Ascending aorta (tissue), 2 donors: ENCODE measurements at regions not wholly inside any gene's neighbourhood (a gene's known extent, or its start where the extent isn't known, plus 50 kb on each side); places are given as distances from the start of the nearest gene placed in this dataset.
A peak's percentile ranks its signal among the peaks of the same experiment; 100 is the strongest.
"Not testable (repeated sequence)": the region's sequence is repeated elsewhere in the genome, so short reads cannot be mapped to it uniquely, and the experiment has no call there.

Experiments used
- DNase-seq, 2 donors: peaks; one replicate each; pipeline ENCODE4 v3.0.0-alpha.2; 2019; ENCODE audit warnings: low spot score in 2 of 2
- H3K27ac ChIP-seq, 2 donors: fragments of 200-600 bp; sonication (generic); one replicate each; pipeline ENCODE4 v1.5.1; 2016 to 2017; ENCODE audit warnings: mild to moderate bottlenecking in 1 of 2
- H3K27me3 ChIP-seq: fragments of 200-600 bp; sonication (generic); one replicate; pipeline ENCODE4 v1.5.1; 2017
- H3K36me3 ChIP-seq, 2 donors: fragments of 200-600 bp; sonication (generic); one replicate each; pipeline ENCODE4 v1.5.1; 2016
- H3K4me1 ChIP-seq, 2 donors: fragments of 200-600 bp; sonication (generic); one replicate each; pipeline ENCODE4 v1.5.1; 2016 to 2017; ENCODE audit warnings: mild to moderate bottlenecking in 1 of 2
- H3K4me3 ChIP-seq, 2 donors: fragments of 200-600 bp; sonication (generic); one replicate each; pipeline ENCODE4 v1.5.1; 2016 to 2017; ENCODE audit warnings: mild to moderate bottlenecking in 1 of 2
- H3K9me3 ChIP-seq, 2 donors: fragments of 200-600 bp; sonication (generic); one replicate each; pipeline ENCODE4 v1.5.1; 2016
- CTCF ChIP-seq, 3 experiments: fragments of 200-600 bp in 2 of 3; fragments of 450-650 bp in 1 of 3; sonication (generic) in 2 of 3; IDR thresholded peaks; one replicate each; pipeline ENCODE4 v1.5.1; 2016 to 2019; ENCODE audit warnings: antibody characterized with exemption in 3 of 3, mild to moderate bottlenecking in 1 of 3, moderate library complexity in 1 of 3
- intact Hi-C: fragments of 100-400 bp; cut with DNase I; formaldehyde crosslinking; loops from one replicate; pipeline ENCODE4 v1.15.1; 2023

GRCh38 chr17:83191388-83192160 is 112.2 kb downstream of the METRNL start:
- Histone ChIP-seq H3K9me3 (no peaks in the 10 kb centered on the region), H3K4me3 (no peak overlapping the region), H3K27me3 (no peaks in the 10 kb centered on the region), H3K36me3 (no peaks in the 10 kb centered on the region), H3K4me1 (peaks cover 18 to 50% of the 10 kb centered on the region in 2 donors), H3K27ac (peak overlapping the region in 1 of 2 donors; percentile 75)
- peak; percentile 5 to 63 for DNase-seq
- TF ChIP-seq CTCF (IDR thresholded peaks at IDR 0.05) = no peak
- intact Hi-C loops = no loop called here

DNA sequence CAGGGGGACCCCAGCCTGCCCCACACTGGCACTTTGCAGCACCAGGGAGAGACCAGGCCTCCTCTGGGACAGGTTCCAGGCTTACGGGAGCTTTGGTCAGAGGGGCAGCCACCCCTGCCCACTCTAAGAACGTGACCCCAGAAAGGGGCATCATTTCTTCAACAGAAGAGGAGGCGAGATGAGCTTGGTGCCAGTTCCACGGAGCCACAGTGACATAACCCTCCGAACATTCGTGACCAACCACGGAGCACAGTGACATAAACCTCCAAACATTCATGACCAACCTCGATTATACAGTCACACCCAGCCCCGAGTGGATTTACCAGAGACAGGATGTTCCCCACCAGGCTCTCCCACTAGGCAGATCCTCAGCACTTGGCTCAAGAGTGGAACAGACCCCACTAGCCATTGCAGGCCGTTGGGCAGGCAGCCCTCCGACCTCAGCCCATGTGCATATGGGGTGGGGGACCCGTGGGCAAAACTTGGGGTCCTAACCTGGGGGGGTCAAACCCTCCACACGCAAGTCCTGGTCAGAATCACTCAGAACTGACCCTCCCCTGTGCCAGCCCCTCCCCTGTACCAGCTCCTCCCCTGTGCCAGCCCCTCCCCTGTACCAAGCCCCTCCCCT is 112.9 kb downstream of the METRNL start:
- H3K27me3 ChIP-seq = no peaks in the 10 kb centered on the region
- intact Hi-C loops = no loop called here
- H3K36me3 ChIP-seq = no peaks in the 10 kb centered on the region
- no peak overlapping the region for H3K4me3 ChIP-seq
- no peak for TF ChIP-seq CTCF (IDR thresholded peaks at IDR 0.05)
- peak; percentile 8 to 83 for DNase-seq
- H3K9me3 ChIP-seq = no peaks in the 10 kb centered on the region
- peaks cover 19 to 57% of the 10 kb centered on the region in 2 donors for H3K4me1 ChIP-seq
- peak overlapping the region in 1 of 2 donors; percentile 75 for H3K27ac ChIP-seq

DNA sequence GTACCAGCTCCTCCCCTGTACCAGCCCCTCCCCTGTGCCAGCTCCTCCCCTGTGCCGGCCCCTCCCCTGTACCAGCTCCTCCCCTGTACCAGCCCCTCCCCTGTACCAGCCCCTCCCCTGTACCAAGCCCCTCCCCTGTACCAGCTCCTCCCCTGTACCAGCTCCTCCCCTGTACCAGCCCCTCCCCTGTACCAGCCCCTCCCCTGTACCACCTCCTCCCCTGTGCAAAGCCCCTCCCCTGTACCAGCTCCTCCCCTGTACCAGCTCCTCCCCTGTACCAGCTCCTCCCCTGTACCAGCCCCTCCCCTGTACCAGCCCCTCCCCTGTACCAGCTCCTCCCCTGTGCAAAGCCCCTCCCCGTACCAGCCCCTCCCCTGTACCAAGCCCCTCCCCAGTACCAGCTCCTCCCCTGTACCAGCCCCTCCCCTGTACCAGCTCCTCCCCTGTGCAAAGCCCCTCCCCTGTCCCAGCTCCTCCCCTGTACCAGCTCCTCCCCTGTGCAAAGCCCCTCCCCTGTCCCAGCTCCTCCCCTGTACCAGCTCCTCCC is 113.5 kb downstream of the METRNL start:
- H3K9me3 ChIP-seq, intact Hi-C loops, H3K27ac ChIP-seq: not testable (repeated sequence)

DNA sequence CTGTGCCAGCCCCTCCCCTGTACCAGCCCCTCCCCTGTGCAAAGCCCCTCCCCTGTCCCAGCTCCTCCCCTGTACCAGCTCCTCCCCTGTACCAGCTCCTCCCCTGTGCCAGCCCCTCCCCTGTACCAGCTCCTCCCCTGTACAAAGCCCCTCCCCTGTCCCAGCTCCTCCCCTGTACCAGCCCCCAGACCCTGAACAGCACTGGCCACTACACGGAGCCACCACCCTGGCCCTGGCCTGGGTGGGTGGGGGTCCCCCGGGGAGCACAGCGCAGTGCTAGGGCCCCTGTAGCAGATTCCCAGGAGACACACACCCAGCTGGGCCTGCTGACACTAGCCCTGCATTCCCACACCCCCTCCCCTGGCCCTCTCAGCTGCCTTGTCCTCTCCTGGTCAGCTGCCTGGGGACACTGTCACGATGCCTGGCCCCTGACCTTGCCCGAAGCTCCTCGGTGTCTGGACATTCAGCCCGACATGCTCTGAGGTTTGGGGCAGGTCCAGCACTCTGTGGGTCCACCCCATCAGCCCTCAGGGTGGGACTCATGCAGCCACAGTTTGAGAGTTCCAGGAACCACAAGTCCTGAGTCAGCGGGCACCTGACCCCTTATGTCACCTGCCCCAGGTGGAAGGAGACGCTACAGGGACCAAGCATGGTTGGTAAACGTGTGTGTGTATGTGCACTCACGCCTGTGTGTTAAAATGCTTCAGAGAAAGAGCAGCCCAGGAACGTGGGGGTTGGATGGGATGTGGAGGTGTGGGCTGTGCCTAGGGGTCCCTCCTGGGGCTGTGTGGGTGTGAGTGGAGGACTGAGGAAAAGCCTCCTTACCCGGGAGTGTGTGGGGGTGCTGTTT is 114.2 kb downstream of the METRNL start:
- H3K4me3 ChIP-seq = no peak overlapping the region
- DNase-seq = peak in 1 of 2 donors; percentile 66
- intact Hi-C loops = no loop called here
- H3K27me3 ChIP-seq = no peaks in the 10 kb centered on the region
- H3K36me3 ChIP-seq = no peaks in the 10 kb centered on the region
- no peak for TF ChIP-seq CTCF (IDR thresholded peaks at IDR 0.05)
- peak overlapping the region; percentile 26 to 88 for H3K27ac ChIP-seq
- peaks cover 19 to 58% of the 10 kb centered on the region in 2 donors for H3K4me1 ChIP-seq
- H3K9me3 ChIP-seq = no peaks in the 10 kb centered on the region

More for the DNA sequence above, 113.5 kb downstream of the METRNL start:
- H3K27me3 ChIP-seq, H3K4me3 ChIP-seq, H3K36me3 ChIP-seq: not testable (repeated sequence)
- H3K4me1 ChIP-seq = peaks cover 19 to 58% of the 10 kb centered on the region in 2 donors
- DNase-seq = peak; percentile 8 to 66

DNA sequence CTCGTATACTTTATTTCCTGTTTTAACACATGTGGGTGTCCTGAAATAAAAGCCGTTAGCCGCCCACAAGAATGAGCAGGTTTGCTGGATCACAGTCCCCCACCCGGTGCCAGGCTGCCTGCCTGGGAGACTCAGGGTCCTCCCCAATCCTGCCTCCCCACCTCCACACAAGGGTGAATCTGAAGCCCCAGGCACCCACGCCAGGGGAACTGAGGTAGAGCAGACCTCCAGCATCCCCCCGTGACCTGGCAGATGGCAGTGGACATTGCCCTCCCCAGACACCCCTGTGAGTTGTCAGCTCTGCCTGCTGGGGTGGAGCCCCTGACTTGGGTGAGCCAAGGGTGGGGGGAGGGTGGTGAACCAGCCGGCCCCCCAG is 114.8 kb downstream of the METRNL start:
- intact Hi-C loops = no loop called here
- Histone ChIP-seq H3K36me3 (no peaks in the 10 kb centered on the region), H3K27me3 (no peaks in the 10 kb centered on the region), H3K9me3 (no peaks in the 10 kb centered on the region), H3K27ac (peak overlapping the region; percentile 78 to 88), H3K4me3 (no peak overlapping the region), H3K4me1 (peaks cover 19 to 58% of the 10 kb centered on the region in 2 donors)
- no peak for TF ChIP-seq CTCF (IDR thresholded peaks at IDR 0.05)
- peak in 1 of 2 donors; percentile 5 for DNase-seq
